ENCODE measurements at regions not wholly inside any gene's neighbourhood (a gene's known extent, or its start where the extent isn't known, plus 50 kb on each side); places are given as distances from the start of the nearest gene placed in this dataset.

GRCh38 chr21:39079617-39080016 lies 103.6 kb downstream of the PSMG1 start:
- TF ChIP-seq CEBPB (IDR thresholded peaks at IDR 0.05) (no peak), TAF1 (IDR thresholded peaks at IDR 0.05; ENCODE audit: low read depth) (no peak), YY1 (IDR thresholded peaks at IDR 0.05; ENCODE audit: low read depth) (no peak), EP300 (IDR thresholded peaks at IDR 0.05; ENCODE audit: borderline replicate concordance) (no peak), FOXM1 (IDR thresholded peaks at IDR 0.05; ENCODE audit: borderline replicate concordance, low read depth) (no peak), USF1 (IDR thresholded peaks at IDR 0.05) (no peak)

Data from Ishikawa (cell line).